Right lobe of liver (tissue), 4 donors: ENCODE measurements at regions not wholly inside any gene's neighbourhood (a gene's known extent, or its start where the extent isn't known, plus 50 kb on each side); places are given as distances from the start of the nearest gene placed in this dataset.

Source experiments
- CTCF ChIP-seq, 4 donors: fragments of 200-600 bp in 3 of 4; fragments of 450-650 bp in 1 of 4; IDR thresholded peaks; one replicate each; pipeline versions ENCODE4 v1.5.1 to v1.8.0; 2016 to 2022; ENCODE audit warnings: antibody characterized with exemption in 4 of 4, mild to moderate bottlenecking in 2 of 4
- POLR2A ChIP-seq: fragments of 450-650 bp; IDR thresholded peaks from one replicate; pipeline ENCODE4 v1.6.1; 2017; ENCODE audit warnings: antibody characterized with exemption, mild to moderate bottlenecking
- donor health status: DM: no; HTN: no; CAD: no.
- donor health status: DM: no; HTN: no; CAD: no.
- donor health status: DM: no; HTN: yes; CAD: no.

GRCh38 chr15:93418566-93418965 lies 329.6 kb upstream of the RGMA start:
- no peak for TF ChIP-seq CTCF (IDR thresholded peaks at IDR 0.05)
- no peak for TF ChIP-seq POLR2A
